D721Med (cell line): ENCODE measurements at regions not wholly inside any gene's neighbourhood (a gene's known extent, or its start where the extent isn't known, plus 50 kb on each side); places are given as distances from the start of the nearest gene placed in this dataset.

Source experiments
- DNase-seq: peaks from one replicate; pipeline ENCODE4 v3.0.0; 2011; ENCODE audit warnings: low spot score; ENCODE audit not compliant: insufficient read length
- FAIRE-seq: peaks from 2 replicates; lab custom pipeline; 2011; peaks lifted over from hg19 to GRCh38; lab: Jason Lieb, UNC
- TF ChIP-seq, protein P1 (sequence below): IDR thresholded peaks from 2 replicates; pipeline ENCODE4 v1.5.1; 2012; ENCODE audit warnings: mild to moderate bottlenecking, control low read depth; ENCODE audit not compliant: insufficient read depth; ENCODE audit errors: missing control alignments

DNA sequence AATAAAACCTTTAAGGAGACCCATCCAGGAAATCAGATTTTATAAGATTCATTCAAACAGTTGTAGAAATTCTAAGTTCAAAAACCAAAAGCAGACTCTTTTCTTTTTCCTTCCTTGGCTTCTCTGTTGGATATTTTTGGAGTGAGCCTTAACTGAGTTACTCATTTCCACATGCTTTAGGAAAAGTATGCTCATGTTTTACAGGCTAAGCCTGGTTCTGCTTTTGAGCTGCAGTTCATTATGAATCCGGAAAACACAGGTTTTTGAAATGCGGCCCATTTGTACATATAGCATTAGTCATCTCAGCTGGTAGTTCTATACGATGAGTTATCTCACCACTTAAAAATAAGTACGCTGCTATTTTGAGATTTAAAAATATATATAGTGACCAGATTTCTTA is 156.6 kb upstream of the DMRT1 start:
- DNase-seq, result no peak
- TF ChIP-seq, protein P1, sequence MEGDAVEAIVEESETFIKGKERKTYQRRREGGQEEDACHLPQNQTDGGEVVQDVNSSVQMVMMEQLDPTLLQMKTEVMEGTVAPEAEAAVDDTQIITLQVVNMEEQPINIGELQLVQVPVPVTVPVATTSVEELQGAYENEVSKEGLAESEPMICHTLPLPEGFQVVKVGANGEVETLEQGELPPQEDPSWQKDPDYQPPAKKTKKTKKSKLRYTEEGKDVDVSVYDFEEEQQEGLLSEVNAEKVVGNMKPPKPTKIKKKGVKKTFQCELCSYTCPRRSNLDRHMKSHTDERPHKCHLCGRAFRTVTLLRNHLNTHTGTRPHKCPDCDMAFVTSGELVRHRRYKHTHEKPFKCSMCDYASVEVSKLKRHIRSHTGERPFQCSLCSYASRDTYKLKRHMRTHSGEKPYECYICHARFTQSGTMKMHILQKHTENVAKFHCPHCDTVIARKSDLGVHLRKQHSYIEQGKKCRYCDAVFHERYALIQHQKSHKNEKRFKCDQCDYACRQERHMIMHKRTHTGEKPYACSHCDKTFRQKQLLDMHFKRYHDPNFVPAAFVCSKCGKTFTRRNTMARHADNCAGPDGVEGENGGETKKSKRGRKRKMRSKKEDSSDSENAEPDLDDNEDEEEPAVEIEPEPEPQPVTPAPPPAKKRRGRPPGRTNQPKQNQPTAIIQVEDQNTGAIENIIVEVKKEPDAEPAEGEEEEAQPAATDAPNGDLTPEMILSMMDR, result no peak
- FAIRE-seq, result no peak

DNA sequence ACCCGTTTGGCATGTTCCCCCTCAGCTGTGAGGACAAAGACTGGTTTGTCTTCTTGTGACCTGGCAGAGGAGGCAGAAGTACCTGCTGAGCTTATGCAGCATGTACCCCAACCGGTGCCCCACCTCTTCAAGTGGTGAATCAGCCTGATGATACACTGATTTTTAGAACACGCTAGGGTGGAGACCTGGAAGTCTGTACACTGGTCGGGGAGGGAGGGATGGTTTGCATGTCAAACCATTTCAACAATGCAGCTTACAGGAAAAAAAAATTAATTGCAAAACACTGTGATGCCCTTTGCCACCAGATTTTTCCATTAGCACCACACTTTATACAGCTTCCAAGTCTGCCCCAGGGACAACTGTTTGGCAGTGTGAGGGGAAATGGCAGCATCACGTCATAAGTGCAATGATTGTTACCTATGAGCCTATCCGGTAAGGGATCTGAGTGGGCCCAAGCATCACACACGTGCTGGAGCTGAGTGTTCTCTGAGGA is 155.1 kb upstream of the DMRT1 start:
- DNase-seq, result no peak
- TF ChIP-seq, protein P1, result no peak
- FAIRE-seq, result no peak

DNA sequence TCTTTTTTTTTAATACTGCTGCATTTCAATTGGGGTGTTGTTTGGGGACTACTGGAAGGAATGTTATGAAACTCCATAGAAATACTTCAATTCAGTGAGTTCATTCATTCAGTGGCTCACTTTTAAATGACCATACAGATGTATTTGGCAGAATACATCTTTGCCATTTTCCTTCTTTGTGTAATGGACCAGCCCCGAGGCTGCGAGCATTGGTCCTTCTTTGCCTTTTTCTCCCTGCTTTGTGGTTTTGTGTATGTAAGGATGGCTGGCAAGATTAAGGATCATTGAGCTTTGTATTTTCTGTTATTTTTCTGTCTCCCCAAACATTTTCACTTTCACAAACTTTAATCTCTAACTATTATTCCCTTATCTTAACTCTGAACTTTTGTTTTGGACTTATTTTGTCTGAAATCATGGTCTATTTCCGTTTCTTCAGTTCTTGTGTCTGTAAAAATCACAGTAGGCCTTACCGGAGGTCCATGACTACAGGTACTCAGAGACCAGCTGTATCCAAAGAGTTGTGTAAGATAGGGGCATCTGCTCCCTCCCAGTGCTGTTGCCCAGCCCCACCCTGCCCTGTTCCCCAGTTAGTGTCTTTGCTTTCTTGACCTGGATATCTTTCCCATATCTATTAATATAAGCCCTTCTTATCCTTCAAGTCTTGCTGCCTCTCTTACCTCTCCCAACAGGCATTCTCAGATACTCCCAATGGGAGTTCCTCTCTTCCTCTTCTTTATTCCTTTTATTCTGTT is 154.3 kb upstream of the DMRT1 start:
- TF ChIP-seq, protein P1, result no peak
- FAIRE-seq, result no peak
- no peak for DNase-seq

DNA sequence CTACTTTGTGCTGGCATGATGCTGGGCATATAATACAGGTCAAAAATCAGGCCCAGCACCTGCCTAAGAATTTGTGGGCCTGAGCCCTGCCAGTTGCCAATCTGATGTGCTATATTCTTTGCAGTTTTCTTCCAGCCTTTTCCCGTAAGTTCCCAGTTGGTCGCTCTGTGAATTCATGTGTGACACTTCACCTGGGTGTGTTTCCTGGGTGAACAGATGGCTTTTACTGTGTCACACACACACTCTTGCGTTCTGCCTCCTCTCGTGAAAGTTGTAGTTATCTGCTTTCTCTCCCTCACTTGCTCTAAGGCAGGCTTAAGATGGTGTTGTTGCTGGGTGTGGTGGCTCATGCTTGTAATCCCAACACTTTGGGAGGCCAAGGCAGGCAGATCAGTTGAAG is 153.5 kb upstream of the DMRT1 start:
- FAIRE-seq (no peak), DNase-seq (no peak)
- TF ChIP-seq, protein P1, result no peak

DNA sequence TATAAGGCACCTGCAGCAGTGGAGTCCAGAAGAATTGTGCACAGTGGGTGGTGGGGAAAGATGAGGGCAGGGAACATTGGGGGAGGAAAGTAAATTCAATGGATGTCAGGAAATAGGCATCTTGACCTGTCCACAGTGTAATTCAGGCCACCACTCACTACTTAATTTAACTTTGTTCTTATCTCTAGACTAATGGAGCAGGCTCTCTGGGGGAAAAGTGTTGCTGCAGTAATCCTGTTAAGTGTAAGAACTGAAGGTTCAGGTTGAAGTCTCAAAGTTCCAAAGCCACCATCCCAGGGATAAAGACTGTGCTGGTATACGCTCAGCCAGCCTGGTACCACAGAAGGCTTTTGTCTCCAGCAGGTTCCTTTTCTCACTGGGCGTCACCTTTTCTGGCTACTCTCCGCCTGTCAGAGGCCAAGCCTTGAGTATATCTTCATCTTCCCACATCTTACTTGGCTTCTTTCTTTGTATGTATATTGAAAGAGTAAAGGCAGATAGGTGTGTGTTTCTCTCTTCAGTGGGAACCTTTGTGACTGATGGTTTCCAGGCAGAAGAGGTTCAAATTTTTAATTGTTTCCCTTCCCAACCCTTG is 150.9 kb upstream of the DMRT1 start:
- FAIRE-seq (no peak), DNase-seq (no peak)
- TF ChIP-seq, protein P1, result no peak

DNA sequence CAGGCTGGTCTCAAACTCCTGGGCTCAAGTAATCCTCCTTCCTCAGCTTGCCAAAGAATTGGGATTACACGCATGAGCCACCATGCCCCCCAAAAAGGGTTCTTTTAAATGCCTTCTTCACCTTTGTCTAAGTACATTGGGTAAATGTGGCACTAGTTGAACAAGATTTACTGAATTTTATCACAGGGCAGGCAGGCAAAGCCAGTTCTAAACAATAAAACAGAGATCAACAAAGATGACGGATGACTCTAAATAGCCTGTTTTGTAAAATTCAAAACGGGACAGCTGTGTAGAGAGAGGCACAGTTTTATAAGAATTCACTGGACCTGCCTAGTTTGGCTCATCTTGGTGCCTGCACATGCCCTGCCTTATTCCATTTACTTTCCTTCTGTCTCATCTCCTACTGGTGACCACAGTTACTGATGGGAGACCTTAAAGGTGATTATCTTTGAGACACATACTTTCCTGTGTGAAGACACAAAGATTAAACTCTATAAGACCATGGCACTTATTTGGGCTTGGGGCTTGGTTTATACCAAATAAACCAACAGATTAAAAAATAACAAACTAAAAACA is 149.6 kb upstream of the DMRT1 start:
- TF ChIP-seq, protein P1, result no peak
- FAIRE-seq, result no peak
- DNase-seq, result no peak

DNA sequence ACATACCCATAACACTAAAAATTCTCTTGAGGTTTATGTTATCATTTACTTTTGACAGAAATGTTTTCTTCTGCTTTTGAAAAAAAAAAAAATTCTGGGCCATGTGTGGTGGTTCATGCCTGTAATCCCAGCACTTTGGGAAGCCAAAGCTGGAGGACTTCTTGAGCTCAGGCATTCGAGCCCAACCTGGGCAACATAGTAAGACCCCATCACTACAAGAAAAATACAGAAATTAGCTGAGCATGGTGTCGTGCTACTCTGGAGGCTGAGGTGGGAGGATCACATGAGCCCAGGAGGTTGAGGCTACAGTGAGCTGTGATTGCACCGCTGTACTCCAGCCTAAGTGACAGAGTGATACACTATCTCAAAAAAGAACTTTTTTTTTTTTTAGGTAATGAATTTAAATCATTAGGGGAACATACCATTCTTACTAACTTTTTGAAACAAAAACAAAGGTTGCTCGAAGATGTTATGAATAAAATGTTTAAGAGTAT is 148.8 kb upstream of the DMRT1 start:
- FAIRE-seq, result no peak
- no peak for DNase-seq
- TF ChIP-seq, protein P1, result no peak
